ENCODE measurements at regions not wholly inside any gene's neighbourhood (a gene's known extent, or its start where the extent isn't known, plus 50 kb on each side); places are given as distances from the start of the nearest gene placed in this dataset.
"Not testable (repeated sequence)": the region's sequence is repeated elsewhere in the genome, so short reads cannot be mapped to it uniquely, and the experiment has no call there.

DNA sequence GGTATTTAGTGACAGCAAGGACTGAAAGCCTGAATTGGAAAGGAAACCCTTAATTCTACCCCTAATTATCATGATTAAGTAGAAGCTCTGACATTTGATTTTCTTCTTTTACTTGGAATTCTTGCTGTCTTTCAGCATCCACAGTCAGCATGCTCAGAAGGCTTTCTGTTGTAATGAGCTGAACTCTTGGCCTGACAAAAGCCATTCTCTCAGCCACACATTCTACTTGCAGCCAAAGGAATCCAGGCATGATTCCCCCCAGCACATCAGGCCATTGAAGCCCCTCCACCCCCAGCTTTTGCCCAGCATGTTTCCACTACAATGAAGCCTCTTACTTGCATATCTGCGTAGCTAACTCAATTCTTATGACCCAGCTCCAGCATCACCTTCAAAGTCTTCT lies 94.3 kb upstream of the FRMD4A start:
- no peak for DNase-seq (ENCODE audit: low read depth)

DNA sequence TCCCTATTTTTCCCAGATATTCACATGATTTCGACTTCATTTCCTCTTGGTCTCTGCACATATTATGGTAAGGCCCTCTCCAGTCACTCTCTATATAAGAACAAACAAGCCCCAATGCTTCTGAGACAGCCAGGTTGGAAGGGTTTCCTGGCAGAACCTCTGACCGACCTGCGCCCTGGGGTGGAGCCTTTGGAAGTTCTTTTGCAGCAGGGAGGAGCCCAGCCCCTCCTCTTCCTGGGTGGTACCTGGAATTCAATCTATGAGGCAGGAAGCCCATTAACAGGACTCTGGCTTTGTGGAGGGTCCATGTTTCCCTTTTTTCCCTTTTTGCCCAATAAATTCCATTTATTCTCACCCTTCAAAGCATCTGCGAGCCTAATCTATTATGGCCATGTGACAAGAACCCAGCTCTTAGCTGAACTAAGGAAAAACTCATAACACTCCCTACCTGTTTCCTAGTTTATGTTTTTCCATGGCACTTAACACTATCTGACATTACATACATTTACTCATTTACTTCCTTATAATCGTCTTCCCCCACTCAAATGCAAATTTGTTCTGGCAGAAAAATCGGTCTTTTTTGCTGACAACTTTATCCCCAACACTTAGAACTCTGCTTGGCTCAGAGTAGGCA lies 92.5 kb upstream of the FRMD4A start:
- no peak for DNase-seq (ENCODE audit: low read depth)

DNA sequence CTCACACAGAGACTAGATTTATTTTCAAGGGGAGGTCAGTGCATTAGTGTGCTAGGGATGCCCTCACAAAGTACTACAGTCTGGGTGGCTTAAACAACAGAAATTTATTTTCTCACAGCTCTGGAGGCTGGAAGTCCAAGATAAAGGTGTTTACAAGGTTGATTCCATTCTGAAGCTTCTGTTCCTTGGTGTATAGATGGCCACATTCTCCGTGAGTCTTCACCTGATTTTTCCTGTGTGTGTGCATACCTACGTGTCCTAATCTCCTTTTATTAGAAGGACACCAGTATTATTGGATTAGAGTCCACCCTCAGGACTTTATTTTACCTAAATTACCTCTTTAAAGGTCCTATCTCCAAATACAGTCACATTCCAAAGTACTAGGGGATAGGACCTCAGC lies 91.7 kb upstream of the FRMD4A start:
- DNase-seq (ENCODE audit: low read depth): no peak

DNA sequence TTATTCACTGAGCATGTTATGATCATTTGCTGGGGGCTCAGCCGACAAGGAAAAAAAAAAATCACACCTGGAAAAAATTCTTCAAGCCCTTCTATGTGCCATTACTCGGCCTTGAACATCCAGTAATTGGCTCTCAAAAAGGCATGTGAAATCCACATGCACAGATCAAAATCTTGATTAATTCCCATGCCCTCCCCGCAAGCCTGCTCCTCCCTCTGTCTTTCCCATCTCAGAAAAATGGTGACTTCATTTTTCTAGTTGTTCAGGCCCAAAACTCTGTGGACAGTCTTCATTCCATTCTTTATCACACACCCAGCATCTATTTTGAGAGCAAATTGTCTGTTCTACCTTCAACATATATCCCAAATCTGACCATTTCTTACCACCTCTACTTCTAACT lies 91.2 kb upstream of the FRMD4A start:
- no peak for DNase-seq (ENCODE audit: low read depth)

DNA sequence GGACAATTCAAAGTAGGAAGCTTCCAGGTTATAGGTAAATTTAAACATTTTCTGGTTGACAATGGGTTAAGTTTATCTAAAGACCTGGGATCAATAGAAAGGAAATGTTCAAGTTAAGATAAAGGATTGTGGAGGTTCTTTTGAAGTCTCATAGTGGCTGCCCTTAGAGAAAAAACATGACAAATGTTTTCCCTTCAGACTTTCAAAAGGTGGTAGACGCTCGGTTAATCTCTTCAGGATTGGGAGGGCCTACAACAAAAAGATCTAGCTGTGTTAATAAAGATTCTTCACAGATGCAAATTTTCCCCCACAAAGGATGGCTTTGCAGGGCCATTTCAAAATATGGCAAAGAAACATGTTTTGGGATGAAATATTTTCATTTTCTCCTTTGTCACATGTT lies 86.6 kb upstream of the FRMD4A start:
- DNase-seq (ENCODE audit: low read depth): not testable (repeated sequence)

DNA sequence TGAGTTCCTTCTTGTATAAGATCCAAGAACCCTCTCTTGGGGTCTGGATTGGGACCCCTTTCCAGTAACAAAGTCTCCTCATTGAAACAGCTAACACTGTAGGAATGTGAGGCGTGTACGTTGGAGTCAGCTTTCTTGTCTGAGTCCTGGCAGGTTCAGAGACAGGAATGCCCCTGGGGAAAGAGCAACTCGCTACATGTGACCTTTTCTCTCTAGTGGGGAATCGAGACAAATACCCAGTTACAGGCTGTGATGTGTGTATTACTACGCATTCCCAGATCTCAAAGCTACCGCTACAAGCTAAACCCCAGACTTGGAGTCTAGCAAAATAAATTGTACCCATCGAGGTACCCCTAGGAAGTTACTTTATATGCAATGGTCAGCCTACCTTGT lies 85.6 kb upstream of the FRMD4A start:
- peak; percentile 3 for DNase-seq (ENCODE audit: low read depth)

DNA sequence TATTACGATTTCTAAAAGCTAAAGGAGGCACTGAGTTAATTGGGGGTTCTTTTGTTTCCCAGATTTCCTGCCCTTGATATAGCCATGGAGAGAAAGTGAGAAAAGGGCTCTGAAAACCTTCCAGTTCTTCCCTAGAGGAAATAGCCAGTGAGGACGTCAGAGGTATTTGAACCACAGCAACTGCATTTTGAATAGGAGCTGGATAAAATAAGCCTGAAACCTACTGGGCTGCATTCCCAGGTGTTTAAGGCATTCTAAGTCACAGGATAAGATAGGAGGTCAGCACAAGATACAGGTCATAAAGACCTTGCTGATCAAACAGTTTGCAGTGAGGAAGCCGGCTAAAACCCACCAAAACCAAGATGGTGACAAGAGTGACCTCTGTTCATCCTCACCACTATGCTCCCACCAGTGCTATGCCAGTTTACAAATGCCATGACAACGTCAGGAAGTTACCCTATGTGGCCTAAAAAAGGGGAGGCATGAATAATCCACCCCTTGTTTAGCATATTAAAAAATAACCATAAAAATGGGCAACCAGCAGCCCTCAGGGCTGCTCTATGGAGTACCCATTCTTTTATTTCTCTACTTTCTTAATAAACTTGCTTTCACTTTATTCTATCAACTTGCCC lies 85.1 kb upstream of the FRMD4A start:
- no peak for DNase-seq (ENCODE audit: low read depth)

DNA sequence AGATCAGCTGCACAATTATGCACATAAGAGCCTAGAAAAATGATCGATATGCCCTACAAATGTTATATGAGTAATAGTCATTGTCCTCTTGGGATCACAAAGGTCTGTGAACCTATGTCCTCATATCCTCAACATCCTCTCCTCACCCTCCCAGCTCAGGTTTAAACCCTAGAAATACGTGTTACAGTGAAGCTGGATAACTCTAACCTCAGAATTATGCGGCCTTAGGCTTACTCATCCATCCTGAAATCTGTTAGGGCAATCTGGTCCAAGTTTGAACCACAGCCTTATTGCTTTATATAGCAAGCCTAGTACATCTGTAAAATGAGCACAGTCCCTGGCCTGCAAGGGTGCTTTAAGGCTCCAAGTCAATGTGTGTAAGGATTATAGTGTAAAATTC lies 84.2 kb upstream of the FRMD4A start:
- peak; percentile 35 for DNase-seq (ENCODE audit: low read depth)

DNA sequence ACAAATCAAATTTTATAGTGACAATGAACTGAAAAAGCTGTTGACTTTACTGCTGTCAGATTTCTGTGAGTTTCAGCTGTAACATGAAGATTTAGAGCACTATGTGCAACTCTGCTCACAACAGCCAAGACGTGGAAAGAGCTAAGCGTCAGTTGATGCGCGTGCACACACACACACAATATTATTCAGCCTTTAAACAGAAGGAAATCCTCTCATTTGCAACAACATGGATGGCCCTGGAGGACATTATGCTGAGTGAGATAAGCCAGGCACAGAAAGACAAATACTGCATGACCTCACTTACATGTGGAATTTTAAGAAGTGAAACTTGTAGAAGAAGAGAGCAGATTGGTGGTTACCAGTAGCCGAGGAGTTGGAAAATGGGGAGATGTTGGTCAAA lies 82.8 kb upstream of the FRMD4A start:
- DNase-seq (ENCODE audit: low read depth): no peak

DNA sequence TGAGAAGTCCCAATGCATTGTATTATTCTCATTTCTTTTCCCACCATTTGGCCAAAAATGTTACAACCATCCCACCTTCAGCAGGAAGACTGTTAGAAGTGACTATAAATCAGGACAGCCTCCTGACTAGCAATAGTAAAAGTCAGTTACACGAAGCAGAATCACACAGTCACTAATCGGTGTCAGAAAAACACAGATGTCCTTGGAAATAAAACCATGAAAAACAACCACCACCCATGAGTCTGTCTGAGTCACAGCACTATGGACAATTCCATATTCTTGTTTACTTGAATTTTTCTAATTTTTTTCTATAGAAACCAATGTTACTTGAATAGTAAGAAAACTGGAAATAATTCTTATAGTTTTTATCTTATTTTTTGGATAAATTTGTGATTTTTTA lies 81.9 kb upstream of the FRMD4A start:
- DNase-seq (ENCODE audit: low read depth): no peak

DNA sequence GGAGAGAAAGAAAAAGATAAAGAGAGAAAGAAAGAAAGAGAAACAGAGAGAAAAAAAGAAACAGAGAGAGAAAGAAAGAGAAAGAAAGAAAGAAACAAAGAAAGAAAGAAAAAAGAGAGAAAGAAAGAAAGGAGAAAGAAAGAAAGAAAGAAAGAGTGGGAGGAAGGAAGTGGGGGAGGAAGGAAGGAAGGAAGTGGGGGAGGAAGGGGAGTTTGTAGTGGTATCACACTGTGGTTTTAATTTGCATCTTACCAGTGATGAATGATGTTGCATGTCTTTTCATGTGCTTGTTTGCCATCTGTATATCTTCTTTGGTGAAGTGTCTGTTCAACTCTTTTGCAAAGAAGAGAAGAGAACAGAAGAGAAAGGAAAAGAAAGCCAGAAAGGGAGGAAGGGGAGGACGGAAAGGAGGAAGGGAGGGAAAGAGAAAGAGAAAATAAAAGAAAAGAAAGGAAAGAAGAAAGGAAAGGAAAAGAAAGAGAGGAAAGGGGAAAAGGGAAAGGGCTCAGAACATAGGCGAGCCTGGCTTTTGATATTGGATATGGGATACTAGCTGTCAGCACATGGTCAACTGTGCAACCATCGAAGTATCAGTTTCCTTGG lies 79.2 kb upstream of the FRMD4A start:
- no peak for DNase-seq (ENCODE audit: low read depth)

DNA sequence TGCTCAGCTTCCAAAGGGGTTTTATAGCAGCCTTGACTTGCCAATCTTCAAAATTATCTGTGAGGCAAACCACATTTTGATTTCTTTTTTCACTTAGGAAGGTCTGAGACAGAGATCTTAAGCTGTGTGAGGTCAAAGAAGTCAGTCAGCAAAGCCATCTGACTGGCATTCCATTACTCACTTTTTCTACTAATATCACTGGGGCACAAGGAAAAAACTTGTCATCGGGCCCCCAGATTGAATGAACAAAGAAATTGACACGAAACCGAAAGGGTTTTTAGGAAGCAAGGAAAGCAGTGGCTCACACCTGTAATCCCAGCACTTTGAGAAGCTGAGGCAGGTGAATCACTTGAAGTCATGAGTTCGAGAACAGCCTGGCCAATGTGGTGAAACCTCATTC lies 78.5 kb upstream of the FRMD4A start:
- DNase-seq (ENCODE audit: low read depth): no peak

DNA sequence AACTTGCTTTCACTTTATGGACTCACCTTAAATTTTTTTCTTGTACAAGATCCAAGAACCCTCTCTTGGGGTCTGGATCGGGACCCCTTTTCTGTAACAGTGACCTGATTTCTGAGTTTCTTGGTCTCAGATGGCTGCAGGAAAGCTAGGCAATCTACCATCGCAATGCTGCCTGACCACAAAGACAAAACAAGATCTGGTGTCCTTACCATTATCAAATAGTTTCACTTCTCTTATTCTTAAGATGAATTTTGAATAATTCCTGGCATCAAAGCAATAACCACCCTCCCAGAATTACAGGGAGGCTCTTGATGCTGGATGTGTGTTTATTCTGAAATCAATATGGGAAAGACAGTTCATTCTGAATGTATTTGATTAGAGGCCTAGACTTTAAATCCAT lies 77.4 kb upstream of the FRMD4A start:
- DNase-seq (ENCODE audit: low read depth): no peak

DNA sequence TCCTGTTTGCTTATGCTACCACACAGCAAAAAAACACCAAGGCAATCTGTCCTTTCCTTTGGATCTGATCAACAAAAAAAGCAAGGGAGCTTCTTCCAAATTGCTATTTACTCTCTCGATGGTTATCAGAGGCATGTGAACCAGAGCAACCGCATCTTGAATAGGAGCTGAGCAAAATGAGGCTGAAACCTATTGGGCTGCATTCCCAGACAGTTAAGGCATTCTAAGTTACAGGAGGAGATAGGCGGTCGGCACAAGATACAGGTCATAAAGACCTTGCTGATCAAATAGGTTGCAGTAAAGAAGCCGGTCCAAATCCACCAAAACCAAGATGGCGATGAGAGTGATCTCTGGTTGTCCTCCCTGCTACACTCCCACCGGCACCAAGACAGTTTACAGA lies 76.8 kb upstream of the FRMD4A start:
- DNase-seq (ENCODE audit: low read depth): no peak

DNA sequence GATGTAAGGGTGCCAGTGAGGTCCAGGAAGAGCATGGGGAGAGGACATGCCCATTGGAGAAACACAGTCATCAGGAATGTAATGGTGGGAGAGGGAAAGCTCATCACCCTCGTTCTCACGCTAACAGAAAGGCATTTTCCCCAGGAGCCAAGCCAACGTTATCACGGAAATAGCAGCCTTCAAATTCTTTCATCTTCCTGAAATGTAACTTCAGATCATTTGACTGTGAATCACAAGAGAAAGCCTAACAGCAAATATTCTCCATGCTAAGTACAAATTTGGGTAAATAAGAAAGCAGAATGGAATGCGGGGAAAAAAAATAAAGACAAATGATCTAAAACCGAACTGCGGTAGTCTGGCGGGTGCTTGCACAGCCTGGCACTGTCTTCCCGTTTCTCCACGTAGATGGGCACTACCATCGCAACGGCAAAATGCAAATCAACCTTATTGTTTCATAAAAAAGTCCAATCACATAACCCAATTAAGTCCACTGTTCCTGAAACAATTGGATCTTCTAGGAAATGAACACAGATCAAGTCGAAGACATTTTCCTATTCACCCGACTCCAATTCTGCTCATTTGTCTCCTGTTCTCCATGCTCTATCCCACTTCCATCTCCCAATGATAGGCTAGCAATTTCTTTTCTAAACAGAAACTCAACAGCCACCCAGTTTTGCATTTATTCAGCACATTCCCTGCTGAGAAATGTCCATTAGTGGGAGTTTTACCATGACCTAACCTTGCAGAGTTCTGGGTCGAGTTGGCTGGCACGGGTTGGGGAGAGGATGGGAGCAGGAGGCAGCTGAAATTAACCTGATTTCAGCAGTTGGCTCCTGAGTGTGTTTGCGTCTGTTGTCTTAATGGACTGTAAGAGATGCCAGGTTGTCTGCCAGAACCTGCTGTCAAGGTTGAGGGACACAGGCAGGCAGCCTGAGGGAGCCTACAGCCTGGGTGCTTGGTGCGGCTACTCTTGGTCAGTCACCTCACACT lies 74.6 kb upstream of the FRMD4A start:
- peak; percentile 89 for DNase-seq (ENCODE audit: low read depth)

DNA sequence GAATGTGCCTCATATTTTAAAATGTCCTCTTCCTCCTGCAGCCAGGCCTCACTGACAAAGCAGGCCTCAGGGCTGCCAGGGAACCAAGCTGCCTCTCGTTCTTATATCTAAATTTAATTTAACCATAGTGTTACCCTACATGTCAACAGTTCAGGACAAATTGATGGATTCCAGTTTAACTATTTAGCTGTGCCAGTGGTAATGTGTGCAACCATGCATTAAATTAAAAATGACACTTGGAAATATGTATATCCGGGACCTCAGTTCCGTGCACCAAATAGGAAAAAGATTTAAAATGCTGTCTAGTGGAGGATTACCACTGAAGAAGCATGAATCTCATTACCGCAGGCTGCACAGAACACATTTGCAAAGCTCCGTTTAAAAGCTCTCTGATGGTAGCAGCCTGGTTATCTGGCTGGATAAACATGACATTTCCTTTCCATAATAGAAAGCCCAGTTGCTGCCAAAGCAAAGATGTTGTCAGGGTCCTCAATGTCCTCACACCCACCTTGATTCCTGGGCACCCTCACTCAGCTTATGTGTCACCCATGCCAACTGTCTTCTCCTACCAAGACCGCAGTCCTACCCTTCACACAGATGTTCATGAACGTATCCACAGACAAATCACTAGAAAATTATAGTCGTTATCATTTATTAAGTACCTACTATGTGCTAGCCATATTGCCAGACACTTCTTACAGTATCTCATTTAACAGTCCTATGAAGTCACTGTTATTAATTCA lies 73.3 kb upstream of the FRMD4A start:
- no peak for DNase-seq (ENCODE audit: low read depth)

DNA sequence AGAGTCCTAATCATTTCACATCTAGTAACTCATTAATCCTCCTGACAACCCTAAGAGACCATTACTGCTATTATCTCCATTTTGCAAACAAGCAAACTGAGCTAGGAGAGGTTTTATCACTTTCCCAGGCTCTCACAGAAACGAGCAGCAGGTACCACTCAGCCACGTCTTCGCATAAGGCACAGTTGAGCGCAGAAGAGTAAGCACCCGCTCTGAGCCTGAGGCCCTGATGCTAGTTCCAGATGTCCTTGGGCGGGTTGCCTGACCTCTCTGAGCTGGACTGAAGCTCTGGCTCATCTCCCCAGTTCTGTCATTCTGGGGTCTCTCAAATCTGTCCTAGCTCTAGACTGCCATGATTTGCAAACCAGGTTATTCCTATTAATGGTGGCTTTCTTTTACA lies 72.6 kb upstream of the FRMD4A start:
- DNase-seq (ENCODE audit: low read depth): no peak

DNA sequence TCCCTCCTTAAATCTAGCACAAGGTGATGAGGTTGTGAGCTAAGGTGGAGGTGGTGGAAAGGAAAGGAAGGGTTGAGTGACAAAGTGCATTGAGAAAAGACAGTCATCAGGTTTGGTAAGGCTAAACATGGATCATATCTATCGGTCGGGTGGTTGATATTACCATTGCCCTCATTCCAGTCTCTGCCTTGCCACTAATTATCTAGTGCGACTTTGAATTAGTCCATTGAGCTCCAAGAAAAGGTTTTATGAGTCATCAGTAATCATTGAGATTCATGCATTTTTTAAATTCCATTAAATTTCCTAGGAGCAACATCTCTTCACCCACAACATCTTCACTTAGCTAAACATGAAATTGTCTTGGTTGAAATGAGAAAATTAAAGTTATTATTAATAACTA lies 68.9 kb upstream of the FRMD4A start:
- no peak for DNase-seq (ENCODE audit: low read depth)

DNA sequence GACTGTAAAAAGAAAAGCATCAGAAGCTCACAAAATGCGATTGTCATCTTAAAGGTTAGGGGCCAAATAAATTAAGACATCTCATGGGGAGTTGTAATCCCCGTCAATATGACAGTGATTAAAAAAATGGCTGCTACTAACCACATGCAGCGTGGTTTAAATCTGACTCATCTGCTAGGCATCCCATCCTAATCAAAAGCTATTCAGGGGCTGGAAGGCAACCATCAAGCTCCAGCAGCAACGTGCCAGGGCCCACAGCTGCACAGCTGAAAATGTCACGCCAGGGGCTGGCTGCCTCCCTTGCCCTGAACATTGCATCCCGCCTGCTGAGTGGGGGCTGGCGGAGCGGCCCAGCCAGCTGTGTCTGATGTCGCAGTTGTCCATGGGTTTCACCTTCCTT lies 66.3 kb upstream of the FRMD4A start:
- DNase-seq (ENCODE audit: low read depth): peak; percentile 95

DNA sequence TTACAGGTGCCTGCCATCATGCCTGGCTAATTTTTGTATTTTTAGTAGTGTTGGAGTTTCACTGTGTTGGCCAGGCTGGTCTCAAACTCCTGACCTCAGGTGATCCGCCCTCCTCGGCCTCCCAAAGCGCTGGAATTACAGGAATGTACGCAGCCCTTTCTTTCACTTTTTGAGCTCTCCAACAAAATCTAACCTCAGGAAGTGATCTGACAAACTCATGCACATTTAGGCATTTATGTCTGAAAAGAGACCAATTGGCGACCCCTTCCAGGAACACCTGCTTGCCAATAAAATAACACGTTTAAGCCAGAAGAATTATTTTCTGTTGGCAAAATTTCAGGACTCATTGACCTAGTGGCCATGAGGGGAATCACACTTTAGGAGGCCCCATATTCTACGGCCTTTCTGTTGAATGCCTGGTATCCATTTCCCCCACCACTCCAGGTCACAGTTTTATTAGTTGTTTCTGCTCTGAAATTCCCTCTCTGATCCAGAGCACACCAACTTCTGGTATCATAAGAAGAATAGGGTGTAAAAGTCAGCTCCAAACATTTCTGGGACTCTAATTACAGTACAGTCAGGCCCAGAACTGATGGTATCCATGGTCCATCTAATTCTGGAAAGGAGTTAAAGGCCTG lies 65.8 kb upstream of the FRMD4A start:
- DNase-seq (ENCODE audit: low read depth): peak; percentile 34

DNA sequence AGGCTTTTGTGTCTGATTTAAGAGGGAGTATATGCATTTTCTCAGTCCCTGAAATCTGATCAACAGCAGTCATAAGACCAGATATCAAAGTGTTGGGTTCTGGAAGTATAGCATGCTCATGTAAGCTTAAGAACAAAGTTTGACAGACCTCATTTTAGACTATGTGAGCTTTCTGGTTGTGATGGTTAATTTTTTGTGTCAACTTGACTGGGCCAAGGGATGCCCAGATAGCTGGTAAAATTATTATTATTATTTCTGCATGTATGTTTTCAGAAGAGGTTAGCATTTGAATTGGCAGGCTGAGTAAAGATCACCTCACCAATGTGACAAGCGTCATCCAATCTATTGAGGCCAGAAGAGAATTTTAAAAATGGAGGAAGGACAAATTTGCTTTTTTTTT lies 63.5 kb upstream of the FRMD4A start:
- no peak for DNase-seq (ENCODE audit: low read depth)

DNA sequence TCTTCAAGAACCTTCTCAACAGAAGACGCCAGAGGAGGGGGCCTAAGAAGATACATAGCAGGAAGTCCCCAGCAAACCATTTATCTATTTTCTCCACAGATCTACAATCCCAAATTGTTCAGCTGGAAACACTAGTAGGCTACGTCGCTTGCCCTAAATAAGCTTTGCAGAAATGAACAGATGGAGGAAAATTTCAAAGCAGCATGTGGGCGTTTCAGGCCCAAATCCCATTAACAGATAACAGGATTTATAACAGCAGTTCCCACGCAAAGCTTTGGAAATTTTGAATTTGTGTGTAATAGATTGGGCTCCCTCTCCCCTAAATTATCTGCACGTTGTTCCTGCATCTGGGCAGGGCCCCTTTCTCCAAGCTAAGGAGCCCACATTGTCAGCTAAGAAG lies 60.6 kb upstream of the FRMD4A start:
- no peak for DNase-seq (ENCODE audit: low read depth)

Data from iris pigment epithelial cell (primary cell).